ENCODE measurements at regions not wholly inside any gene's neighbourhood (a gene's known extent, or its start where the extent isn't known, plus 50 kb on each side); places are given as distances from the start of the nearest gene placed in this dataset.

- TF ChIP-seq GATA2 (IDR thresholded peaks at IDR 0.05; ENCODE audit: low read depth, low read length) (no peak), GATA3 (IDR thresholded peaks at IDR 0.05; ENCODE audit: low read depth, low read length) (no peak)
Observed at GRCh38 chr4:186798951-186799659, 75.4 kb upstream of the FAT1 start.
